HG03457 (cell line): ENCODE measurements at regions not wholly inside any gene's neighbourhood (a gene's known extent, or its start where the extent isn't known, plus 50 kb on each side); places are given as distances from the start of the nearest gene placed in this dataset.

ENCODE experiments used
- ATAC-seq: cut with Tn5 transposase; IDR thresholded peaks from one replicate; pipeline ENCODE4 v1.9.1; 2021; ENCODE audit warnings: moderate number of reproducible peaks; ENCODE audit not compliant: unreplicated experiment

DNA sequence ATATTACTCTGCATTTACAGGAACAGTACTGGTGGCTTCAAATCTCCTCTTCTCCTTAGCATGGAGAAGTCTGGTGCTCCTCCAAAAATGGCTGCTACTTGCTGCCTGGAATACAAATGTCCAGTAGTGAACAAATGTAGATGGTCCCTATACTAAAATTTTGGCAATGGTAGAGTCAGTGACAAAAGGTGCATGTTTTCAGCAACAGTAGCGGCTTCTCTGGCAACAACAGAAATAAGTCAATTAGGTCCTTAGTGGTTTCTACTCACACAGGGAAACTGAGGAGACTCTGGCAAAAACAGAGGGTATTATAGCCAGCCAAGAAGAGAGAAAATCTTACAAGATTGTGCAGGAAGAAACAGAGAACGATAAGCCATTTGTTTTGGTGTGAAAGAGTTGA lies 1368.4 kb upstream of the ADGRL3 start:
- ATAC-seq, result no peak

GRCh38 chr4:59834943-59835342 lies 1365.2 kb upstream of the ADGRL3 start:
- ATAC-seq, result no peak

- no peak for ATAC-seq
These were observed 1362.4 kb upstream of the ADGRL3 start for GRCh38 chr4:59837751-59838150.

DNA sequence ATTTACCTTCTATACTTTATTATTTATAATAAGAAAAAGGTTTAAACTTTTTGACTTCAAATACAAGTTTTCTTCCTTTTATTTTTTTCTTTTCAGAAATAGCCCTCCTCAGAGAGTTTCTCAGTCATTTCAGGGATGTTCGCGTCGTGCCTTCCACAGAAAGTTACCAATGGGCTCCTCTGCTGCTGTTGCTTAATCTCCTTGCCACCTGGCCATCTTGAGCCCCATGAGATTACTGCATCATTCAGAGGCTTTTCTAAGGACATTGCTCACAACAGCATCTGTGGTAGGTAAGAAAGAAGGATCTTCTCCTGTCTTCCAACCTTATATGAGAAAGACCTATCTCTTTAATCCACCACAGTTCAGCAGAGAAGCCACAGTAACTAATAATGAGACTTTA lies 1361.9 kb upstream of the ADGRL3 start:
- no peak for ATAC-seq

GRCh38 chr4:59841698-59842097 lies 1358.4 kb upstream of the ADGRL3 start:
- ATAC-seq, result no peak

GRCh38 chr4:59848457-59848856 lies 1351.7 kb upstream of the ADGRL3 start:
- ATAC-seq, result no peak

- no peak for ATAC-seq
These were observed 1344.3 kb upstream of the ADGRL3 start for GRCh38 chr4:59855630-59856352.

DNA sequence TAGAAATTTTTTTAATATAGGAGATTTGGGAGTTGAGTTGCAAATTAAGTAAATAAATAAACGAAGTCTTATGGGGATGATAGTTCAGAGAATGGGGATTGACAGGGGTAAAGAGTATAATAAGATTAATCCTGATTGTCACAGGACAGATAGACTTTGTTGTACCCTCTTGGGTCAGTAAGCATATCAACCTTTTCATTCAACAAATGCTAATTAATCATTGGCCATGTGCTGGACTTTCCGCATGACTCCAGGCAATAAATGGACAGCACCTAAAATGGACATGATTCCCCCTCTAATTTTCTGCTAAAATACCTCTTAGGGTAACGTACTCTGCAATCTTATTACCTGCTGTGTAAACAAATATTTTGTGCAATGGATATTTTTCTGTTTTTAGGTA lies 1331.1 kb upstream of the ADGRL3 start:
- no peak for ATAC-seq

GRCh38 chr4:59869559-59869958 lies 1330.6 kb upstream of the ADGRL3 start:
- no peak for ATAC-seq

- ATAC-seq, result no peak
These were observed 1318.5 kb upstream of the ADGRL3 start for GRCh38 chr4:59881632-59882031.

DNA sequence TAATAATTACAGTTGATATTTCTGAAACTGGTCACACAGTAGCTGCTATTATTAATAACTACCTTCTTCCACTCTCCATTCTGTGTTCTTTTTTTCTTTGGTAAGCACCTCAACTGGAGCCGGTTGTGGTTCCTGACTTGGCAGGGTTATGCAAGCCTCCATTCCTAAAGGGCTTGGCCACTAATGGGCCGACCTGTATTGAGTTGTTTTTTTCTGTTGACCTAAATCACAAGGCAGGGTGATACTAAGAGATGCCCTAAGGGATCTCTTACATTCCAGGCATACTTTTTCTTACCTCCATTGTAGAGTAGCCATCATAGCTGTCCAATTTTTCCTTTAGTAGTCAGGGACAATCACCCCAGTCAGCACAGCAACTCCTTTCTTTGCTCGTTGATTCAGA lies 1295.8 kb upstream of the ADGRL3 start:
- ATAC-seq, result no peak

- no peak for ATAC-seq
These were observed 1279.7 kb upstream of the ADGRL3 start for GRCh38 chr4:59920416-59920815.

GRCh38 chr4:59925290-59925689 lies 1274.8 kb upstream of the ADGRL3 start:
- ATAC-seq, result no peak

- ATAC-seq, result no peak
These were observed 1263.6 kb upstream of the ADGRL3 start for GRCh38 chr4:59936566-59936965.

GRCh38 chr4:59938166-59938565 lies 1262.0 kb upstream of the ADGRL3 start:
- no peak for ATAC-seq

DNA sequence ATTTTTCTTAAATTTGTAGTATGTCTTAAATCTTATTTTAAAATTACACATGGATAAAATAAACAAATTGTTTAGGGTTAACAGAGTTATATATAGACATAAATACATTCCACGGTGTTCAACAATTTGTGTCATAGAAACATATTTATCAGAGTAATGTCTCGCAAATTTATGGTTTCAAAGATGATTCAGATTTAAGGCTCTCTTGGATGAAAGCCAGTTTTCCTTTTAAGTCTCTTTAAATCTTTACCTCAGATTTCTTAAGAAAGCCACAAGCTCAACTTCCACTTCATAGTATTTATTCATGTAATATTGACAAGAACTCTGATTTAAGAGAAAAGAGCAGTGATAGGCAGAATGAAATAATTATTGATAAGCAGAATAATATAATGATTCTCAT lies 1254.8 kb upstream of the ADGRL3 start:
- ATAC-seq, result no peak

- ATAC-seq, result no peak
These were observed 1254.4 kb upstream of the ADGRL3 start for GRCh38 chr4:59945716-59946115.

DNA sequence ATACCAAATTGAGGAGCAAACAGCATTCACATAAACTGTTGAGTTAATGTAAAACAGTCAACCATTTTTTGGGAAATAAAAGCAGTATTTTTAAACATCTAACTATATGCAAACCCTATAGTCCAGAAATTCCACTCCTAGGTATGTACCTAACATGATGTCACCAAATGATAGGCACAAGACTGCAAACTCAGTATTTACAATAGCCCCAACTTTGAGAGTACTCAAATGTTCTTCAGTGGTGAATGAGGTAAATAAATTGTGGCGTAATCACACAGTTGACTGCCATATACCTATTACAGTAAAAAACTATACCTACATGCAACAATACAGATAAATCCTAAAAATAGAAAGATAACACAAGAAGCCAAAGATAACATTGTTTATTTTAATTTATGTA lies 1243.8 kb upstream of the ADGRL3 start:
- ATAC-seq, result no peak

GRCh38 chr4:59960143-59960542 lies 1240.0 kb upstream of the ADGRL3 start:
- no peak for ATAC-seq

DNA sequence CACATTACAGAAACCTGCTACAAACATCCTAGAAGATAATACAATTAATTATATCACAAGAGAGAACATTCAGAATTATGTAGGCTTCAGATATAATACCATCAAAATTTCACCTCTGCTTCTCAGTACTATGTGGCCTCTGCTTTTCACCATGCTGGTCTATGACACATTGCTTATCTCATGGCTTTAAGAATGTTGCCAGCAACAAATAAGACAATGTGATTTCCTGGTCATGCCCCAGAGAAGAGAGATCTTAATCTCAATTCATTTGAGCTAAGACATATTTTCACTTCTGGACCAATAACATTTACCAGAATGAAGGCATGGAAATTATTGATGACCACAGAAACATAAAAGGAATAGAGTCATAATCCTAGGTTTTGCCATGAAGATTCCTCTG lies 1233.4 kb upstream of the ADGRL3 start:
- no peak for ATAC-seq

GRCh38 chr4:59968796-59969195 lies 1231.3 kb upstream of the ADGRL3 start:
- no peak for ATAC-seq

DNA sequence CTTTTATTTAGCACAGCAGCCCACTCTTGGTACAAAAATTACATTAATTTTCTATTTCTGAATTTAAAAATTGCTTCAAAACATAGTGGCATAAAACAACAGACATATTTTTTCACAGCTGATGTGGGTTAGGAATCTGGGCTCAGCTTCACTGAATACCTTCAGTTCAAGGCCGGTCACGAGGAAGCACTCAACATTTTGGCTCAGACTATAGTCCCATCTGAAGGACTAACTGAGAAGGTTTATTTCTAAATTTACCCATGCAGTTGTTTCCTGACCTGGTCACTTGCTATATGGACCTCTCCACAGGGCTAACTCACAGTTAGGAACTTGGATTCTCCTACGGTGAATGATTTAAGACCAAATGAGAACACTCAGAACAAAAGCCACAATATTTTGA lies 1230.2 kb upstream of the ADGRL3 start:
- no peak for ATAC-seq

DNA sequence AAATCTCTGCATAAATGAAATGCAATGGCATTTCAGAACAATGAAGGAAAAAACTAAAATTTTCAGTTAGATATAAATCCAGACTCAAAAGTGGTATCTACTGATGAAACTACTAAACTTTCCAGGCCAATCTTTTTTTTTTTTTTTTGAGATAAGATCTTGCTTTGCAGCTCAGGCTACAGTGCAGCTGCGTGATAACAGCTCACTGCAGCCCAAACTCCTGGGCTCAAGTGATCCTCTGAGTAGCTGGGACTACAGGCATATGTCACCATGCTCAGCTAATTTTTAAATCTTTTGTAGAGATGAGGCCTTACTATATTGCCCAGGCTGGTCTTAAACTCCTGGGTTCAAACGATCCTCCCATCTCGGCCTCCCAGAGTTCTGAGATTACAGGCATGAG lies 1228.2 kb upstream of the ADGRL3 start:
- no peak for ATAC-seq
